ENCODE measurements at regions not wholly inside any gene's neighbourhood (a gene's known extent, or its start where the extent isn't known, plus 50 kb on each side); places are given as distances from the start of the nearest gene placed in this dataset.
A peak's percentile ranks its signal among the peaks of the same experiment; 100 is the strongest.

GRCh38 chr13:31045286-31046081, 113.0 kb downstream of the TEX26 start (continued):
- 0 out of 2 replicates have a peak, but pooled peaks have one; percentile 24 for TF ChIP-seq ETV1 (tag; conservative IDR thresholded peaks at IDR 0.05; ENCODE audit: low read depth)
- no peak for TF ChIP-seq NR2C1 (IDR thresholded peaks at IDR 0.05)
- TF ChIP-seq NR2C1 (tag; IDR thresholded peaks at IDR 0.05), result peak; percentile 37; the same call in 1 of the 2 replicates
- TF ChIP-seq ZSCAN29 (IDR thresholded peaks at IDR 0.05), result no peak
- TF ChIP-seq, protein P1, sequence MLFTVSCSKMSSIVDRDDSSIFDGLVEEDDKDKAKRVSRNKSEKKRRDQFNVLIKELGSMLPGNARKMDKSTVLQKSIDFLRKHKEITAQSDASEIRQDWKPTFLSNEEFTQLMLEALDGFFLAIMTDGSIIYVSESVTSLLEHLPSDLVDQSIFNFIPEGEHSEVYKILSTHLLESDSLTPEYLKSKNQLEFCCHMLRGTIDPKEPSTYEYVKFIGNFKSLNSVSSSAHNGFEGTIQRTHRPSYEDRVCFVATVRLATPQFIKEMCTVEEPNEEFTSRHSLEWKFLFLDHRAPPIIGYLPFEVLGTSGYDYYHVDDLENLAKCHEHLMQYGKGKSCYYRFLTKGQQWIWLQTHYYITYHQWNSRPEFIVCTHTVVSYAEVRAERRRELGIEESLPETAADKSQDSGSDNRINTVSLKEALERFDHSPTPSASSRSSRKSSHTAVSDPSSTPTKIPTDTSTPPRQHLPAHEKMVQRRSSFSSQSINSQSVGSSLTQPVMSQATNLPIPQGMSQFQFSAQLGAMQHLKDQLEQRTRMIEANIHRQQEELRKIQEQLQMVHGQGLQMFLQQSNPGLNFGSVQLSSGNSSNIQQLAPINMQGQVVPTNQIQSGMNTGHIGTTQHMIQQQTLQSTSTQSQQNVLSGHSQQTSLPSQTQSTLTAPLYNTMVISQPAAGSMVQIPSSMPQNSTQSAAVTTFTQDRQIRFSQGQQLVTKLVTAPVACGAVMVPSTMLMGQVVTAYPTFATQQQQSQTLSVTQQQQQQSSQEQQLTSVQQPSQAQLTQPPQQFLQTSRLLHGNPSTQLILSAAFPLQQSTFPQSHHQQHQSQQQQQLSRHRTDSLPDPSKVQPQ (CRISPR knock-in tag; IDR thresholded peaks at IDR 0.05; ENCODE audit: borderline replicate concordance), result no peak
- TF ChIP-seq, protein P2, sequence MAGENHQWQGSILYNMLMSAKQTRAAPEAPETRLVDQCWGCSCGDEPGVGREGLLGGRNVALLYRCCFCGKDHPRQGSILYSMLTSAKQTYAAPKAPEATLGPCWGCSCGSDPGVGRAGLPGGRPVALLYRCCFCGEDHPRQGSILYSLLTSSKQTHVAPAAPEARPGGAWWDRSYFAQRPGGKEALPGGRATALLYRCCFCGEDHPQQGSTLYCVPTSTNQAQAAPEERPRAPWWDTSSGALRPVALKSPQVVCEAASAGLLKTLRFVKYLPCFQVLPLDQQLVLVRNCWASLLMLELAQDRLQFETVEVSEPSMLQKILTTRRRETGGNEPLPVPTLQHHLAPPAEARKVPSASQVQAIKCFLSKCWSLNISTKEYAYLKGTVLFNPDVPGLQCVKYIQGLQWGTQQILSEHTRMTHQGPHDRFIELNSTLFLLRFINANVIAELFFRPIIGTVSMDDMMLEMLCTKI (IDR thresholded peaks at IDR 0.05; ENCODE audit: partially characterized antibody), result no peak
- peak; percentile 92 for TF ChIP-seq FOSL1 (tag; conservative IDR thresholded peaks at IDR 0.05)
- TF ChIP-seq ARNT (IDR thresholded peaks at IDR 0.05), result no peak
- no peak for TF ChIP-seq BCLAF1 (IDR thresholded peaks at IDR 0.05; ENCODE audit: borderline replicate concordance in 1 of 2, control insufficient read depth in 1 of 2, low read depth in 2 of 2, low read length in 1 of 2)
- TF ChIP-seq PREB (CRISPR knock-in tag; IDR thresholded peaks at IDR 0.05), result no peak
- TF ChIP-seq FOS (IDR thresholded peaks at IDR 0.05; ENCODE audit: extremely low read depth, insufficient read length), result no peak
- no peak for TF ChIP-seq NONO (IDR thresholded peaks at IDR 0.05; ENCODE audit: low read depth in 2 of 2, low read length in 1 of 2)
- TF ChIP-seq CREM (IDR thresholded peaks at IDR 0.05; ENCODE audit: low read depth), result 0 out of 2 replicates have a peak, but pooled peaks have one; percentile 18
- no peak for TF ChIP-seq ZBTB17 (CRISPR knock-in tag; IDR thresholded peaks at IDR 0.05)
- no peak for TF ChIP-seq CTCF (IDR thresholded peaks at IDR 0.05 in 2 of 3, conservative IDR thresholded peaks at IDR 0.05 in 1 of 3; ENCODE audit: insufficient read depth in 2 of 3, low read depth in 1 of 3, low read length in 3 of 3)
- peak; percentile 50 for TF ChIP-seq GABPA (tag; conservative IDR thresholded peaks at IDR 0.05; ENCODE audit: low read depth)
- TF ChIP-seq ZNF764 (CRISPR knock-in tag; IDR thresholded peaks at IDR 0.05; ENCODE audit: low read depth), result no peak

Data from K562 (cell line).